NCI-H1417 treated with DMSO at 0.1 percent for 48 hours (cell line): ENCODE measurements at regions not wholly inside any gene's neighbourhood (a gene's known extent, or its start where the extent isn't known, plus 50 kb on each side); places are given as distances from the start of the nearest gene placed in this dataset.

Source experiments
- DNase-seq: peaks from one replicate; lab custom pipeline; 2025; lab: John Stamatoyannopoulos, UW

GRCh38 chr10:2445370-2445769 lies 622.0 kb upstream of the PFKP start:
- no peak for DNase-seq

GRCh38 chr10:2439983-2440382 lies 627.4 kb upstream of the PFKP start:
- no peak for DNase-seq

GRCh38 chr10:2439000-2439399 lies 628.3 kb upstream of the PFKP start:
- no peak for DNase-seq

DNA sequence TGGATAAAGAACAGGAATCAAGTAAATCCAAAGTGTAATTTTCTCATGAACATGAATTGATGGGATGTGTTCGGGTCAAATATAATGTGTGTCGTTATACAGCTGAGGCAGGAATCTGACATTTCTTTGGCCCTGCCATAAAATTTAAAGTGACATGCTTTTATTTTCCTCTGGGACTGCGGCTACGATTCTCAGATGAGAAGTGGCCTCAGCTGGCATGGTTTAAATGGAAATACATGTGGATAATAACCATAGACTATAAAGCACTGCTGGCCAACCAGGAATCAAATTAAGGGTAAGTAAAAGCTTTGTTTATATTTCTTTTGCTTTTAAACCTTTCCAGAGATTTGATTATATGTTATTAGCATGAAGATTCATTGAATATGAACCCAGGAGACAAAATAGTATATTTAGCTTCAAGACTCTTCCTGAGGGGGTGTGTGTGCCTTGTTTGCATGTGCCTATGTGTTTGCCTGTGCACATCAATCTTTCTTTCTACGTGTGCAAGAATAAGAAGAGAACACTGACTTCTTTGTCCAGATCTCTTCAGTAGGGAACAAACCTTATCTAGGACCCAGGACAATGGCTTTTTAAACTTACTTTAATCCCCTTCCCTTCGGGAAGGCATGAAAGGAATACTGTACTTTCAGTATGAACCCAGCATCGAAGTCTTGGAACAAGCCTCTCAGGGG lies 629.0 kb upstream of the PFKP start:
- DNase-seq: no peak

DNA sequence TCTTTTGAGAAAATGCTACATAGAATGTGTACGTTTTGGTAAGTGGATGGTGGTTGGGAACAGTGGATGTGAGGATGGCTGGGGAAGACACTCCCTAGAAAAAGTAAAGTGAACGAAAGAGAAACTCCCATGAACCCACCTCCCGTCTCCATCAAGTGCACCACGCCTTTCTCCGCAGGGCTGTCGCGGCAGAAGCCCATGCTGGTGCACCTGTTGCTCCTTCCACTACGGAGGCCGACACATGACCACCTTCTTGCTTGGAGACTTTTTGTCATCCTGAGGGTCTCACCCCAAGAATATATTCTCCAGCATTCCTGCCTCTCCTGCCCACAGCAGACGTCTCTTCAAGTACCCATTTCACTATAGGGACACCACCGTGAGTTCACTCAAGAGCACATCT lies 630.4 kb upstream of the PFKP start:
- DNase-seq: no peak

- no peak for DNase-seq
Measured at GRCh38 chr10:2431961-2432360, 635.4 kb upstream of the PFKP start.

DNA sequence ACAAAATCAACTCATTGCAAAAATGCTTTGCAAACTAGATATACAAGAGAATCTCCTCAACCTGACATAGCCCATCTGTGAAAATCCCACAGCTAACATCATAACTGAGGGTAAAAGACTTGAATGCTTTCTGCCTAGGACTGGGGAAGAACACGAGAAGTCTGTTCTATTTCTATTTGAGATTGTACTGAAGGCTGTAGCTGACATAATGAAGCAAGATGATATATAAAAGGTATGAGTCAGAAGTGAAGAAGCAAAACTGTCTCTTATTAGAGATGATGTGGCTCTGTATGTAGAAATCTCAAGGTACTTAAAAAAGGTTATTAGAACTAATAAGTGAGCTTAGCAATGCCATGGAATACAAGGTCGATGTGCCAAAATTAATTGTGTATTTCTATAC lies 639.9 kb upstream of the PFKP start:
- DNase-seq: no peak

DNA sequence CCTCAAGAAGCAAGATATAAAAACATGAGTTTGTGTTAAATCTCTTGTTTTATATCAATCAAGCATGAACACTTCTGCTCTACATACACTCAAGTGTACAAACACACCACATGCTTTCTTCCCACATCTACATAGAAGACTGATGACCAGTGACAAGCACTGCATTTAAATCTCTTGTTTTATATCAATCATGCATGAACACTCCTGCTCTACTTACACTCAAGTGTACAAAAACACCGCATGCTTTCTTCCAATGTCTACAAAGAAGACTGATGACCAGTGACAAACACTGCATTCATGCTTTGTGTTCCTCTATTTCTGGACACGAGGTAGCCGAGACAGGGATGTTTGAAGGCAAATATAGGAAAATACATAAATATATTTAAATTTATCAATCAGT lies 642.0 kb upstream of the PFKP start:
- no peak for DNase-seq

- no peak for DNase-seq
Measured at GRCh38 chr10:2414562-2414961, 652.8 kb upstream of the PFKP start.

DNA sequence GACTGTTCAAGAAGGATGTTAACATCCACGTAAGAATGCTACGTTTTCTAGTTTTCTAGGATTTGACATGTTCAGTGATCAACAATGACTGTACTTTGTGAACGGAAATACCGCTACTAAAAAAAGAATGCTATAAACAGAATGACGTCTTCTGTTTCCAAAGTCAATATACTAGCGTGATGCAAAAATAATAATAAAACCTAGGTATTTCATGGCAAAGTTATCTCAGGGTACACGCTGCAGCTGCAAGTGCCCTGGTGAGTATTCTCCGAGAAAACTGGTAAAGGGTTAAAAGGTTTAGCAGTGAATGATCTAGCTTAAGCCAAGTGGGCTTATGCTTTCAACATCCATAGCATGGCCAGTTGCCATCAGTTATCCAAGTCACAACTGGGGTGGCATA lies 653.3 kb upstream of the PFKP start:
- no peak for DNase-seq

GRCh38 chr10:2410049-2410448 lies 657.3 kb upstream of the PFKP start:
- DNase-seq: no peak

DNA sequence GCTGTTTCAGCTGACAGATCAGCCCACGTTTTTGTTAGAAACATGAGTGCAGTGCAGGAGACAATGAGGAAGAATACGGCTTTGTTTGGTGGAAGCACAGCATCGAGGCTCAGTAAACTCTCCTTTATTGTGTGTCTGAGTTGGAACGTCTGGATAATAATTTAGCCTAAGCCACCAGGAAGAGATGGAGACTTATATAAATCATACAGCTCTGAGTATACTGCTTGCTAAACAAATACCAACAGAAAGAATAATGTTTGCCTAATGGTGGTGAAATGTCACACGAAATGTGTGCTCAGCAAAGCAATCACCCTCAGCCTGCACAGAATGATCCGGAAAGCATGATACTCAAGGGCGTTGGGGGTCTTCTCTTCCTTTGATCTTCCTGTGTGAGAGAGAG lies 664.1 kb upstream of the ADARB2 start:
- DNase-seq: no peak

GRCh38 chr10:2399482-2399881 lies 662.2 kb upstream of the ADARB2 start:
- no peak for DNase-seq

DNA sequence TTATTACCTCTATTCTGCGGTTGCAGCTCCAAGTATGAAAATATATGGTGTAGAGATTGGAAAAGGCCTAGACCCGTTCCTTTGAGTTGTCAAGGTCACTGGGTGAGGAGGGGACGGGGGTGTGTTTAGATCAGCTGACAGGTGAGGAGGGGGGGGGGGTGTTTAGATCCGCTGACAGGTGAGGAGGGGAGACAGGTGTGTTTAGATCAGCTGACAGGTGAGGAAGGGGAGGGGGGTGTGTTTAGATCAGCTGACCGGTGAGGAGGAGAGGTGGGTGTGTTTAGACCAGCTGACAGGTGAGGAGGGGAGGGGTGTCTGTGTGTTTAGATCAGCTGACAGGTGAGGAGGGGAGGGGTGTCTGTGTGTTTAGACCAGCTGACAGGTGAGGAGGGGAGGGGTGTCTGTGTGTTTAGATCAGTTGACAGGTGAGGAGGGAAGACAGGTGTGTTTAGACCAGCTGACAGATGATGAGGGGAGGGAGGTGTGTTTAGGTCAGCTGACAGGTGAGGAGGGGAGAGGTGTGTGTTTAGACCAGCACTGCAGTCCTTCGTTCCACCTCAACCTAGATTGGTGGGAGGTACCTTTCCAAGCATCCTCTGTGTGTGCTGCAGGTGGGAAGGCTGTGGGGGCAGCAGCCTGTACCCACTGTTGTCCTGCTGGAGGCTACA lies 655.0 kb upstream of the ADARB2 start:
- no peak for DNase-seq

DNA sequence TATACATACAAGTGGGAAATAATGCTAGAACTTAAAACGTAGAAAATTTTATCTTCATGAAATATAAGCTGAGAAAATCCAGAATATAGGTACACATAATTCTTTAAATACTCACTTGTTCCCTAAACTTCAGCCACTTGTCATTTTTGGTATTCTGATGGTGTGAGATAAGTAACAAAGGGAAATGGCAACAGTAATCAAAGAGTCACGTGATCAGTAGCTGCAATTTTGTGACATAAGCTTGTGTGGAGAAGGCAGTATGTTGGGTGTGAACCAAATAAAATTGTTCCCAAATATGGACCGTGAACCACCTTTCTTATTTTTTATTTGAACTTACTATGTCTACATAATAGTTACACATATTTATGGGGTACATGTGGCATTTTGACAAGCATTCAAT lies 650.3 kb upstream of the ADARB2 start:
- no peak for DNase-seq

DNA sequence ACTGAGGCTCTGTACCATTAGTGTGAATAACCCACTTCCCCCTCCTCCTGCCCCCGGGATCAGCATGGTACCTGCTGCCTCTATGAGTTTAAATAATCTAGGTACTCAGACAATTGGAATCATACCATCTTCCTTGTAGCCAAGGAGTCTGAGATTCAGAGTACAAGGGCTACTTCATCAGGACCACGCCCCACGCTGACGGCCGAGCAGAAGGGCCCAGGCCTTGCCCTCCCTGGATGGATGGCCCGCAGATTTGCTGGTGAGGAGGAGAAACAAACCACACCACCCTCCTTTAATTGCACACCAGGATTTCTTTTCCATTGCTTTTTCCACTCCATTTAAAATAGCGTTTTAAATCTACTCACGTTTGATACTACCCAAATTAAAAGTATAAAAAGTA lies 649.9 kb upstream of the ADARB2 start:
- no peak for DNase-seq

DNA sequence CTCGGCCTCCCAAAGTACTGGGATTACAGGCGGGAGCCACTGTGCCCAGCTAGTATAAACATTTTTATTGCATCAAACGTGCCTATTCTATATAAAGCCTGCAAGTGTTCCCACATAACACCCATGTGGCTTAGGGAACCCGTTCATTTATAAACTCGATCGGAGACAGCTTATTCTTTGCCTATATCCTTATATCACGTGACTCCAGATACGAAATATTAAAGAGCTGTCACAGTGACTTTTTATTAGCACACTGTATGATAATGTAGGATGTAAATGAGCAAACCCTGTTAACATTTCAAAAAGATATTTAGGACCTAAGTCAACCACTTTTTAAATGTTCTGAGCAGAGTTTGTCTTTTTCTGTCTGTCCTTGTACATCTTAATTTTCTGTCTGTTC lies 642.9 kb upstream of the ADARB2 start:
- no peak for DNase-seq

- no peak for DNase-seq
Measured at GRCh38 chr10:2367083-2367482, 629.8 kb upstream of the ADARB2 start.

- DNase-seq: no peak
Measured at GRCh38 chr10:2366264-2366931, 629.1 kb upstream of the ADARB2 start.

- DNase-seq: no peak
Measured at GRCh38 chr10:2362331-2362730, 625.0 kb upstream of the ADARB2 start.

GRCh38 chr10:2358586-2358985 lies 621.3 kb upstream of the ADARB2 start:
- no peak for DNase-seq

- DNase-seq: no peak
Measured at GRCh38 chr10:2356670-2357069, 619.3 kb upstream of the ADARB2 start.

DNA sequence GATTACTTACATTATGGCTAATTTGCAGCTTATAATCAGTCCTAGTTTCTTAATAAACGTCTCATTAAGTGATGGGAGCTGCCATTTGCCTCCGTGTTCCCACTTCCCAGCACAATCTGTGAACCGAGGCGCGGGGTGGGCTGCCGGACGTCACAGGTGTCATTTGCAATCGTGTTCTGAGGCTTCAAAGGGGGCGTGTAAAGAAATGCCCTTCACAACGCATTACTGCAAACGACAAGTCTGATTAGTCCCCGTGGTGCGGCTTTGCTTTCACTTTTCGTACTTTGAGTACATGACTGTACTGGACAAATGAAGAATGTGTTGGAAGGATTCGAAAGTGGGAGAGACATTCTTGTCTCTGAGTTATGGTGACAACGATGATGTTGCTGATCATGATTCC lies 614.2 kb upstream of the ADARB2 start:
- no peak for DNase-seq

- no peak for DNase-seq
Measured at GRCh38 chr10:2342206-2342605, 604.9 kb upstream of the ADARB2 start.
